ENCODE measurements at regions not wholly inside any gene's neighbourhood (a gene's known extent, or its start where the extent isn't known, plus 50 kb on each side); places are given as distances from the start of the nearest gene placed in this dataset.

DNA sequence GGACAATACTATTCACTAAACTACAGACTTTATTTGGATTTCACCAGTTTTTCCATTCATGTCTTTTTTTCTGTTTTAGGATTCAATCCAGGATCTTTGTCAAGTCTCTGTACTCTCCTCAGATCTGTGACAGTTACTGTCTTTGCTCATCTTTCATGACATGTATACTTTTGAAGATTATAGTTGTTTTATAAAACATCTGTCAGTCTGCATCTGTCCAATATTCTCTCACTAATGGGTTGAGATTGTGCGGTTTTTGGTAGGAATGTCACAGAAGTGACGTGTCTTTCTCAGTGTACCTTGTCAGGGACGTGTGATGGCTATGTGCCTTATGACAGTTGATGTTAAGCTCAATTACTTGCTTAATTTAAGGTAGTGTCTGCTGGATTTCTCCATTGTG is 124.9 kb upstream of the TPK1 start:
- FAIRE-seq (no peak), ATAC-seq (no peak), DNase-seq (ENCODE audit: low read depth, low spot score) (no peak)
- CTCF ChIA-PET, result no interaction called here
- H3K4me3 ChIP-seq, result no peak overlapping the region
- WGBS (ENCODE audit: insufficient coverage, insufficient replicate concordance, low lambda C conversion rate, missing lambda C conversion rate), result 29% methylated on average over 3 of the region's 3 CpGs
- RAD21 ChIA-PET (ENCODE audit: unreplicated experiment), result no interaction called here
- intact Hi-C loops (cut with micrococcal nuclease; ENCODE audit: unreplicated experiment) (no loop called here), in situ Hi-C loops (cut with MboI) (no loop called here)
- no peak overlapping the region for H3K4me2 ChIP-seq (ENCODE audit: control insufficient read depth, insufficient read depth)
- no peaks in the 10 kb centered on the region for H3K4me1 ChIP-seq (ENCODE audit: control insufficient read depth, insufficient read depth, low read length)
- no peak overlapping the region for H3K27ac ChIP-seq (ENCODE audit: control insufficient read depth, insufficient read depth)
- no peak for TF ChIP-seq RCOR1 (conservative IDR thresholded peaks at IDR 0.05; ENCODE audit: low read depth, low read length)
- TF ChIP-seq NRF1 (conservative IDR thresholded peaks at IDR 0.05; ENCODE audit: low read depth, low read length), result no peak
- TF ChIP-seq ZNF384 (IDR thresholded peaks at IDR 0.05; ENCODE audit: borderline replicate concordance, low read depth, low read length), result no peak
- no peak for TF ChIP-seq POU2F2 (IDR thresholded peaks at IDR 0.05; ENCODE audit: borderline replicate concordance, low read depth, low read length)
- TF ChIP-seq SUPT20H (IDR thresholded peaks at IDR 0.05; ENCODE audit: borderline replicate concordance, control insufficient read depth, low read depth, low read length), result no peak
- no peak for TF ChIP-seq EP300 (IDR thresholded peaks at IDR 0.05; ENCODE audit: borderline replicate concordance in 1 of 2, control insufficient read depth in 1 of 2, low read depth in 2 of 2, low read length in 2 of 2)
- TF ChIP-seq IRF5 (IDR thresholded peaks at IDR 0.05; ENCODE audit: borderline replicate concordance), result no peak
- no peak for TF ChIP-seq RFX5 (IDR thresholded peaks at IDR 0.05; ENCODE audit: low read depth, low read length)
- no peak for TF ChIP-seq HDAC2 (IDR thresholded peaks at IDR 0.05)
- no peak for TF ChIP-seq FOXM1 (IDR thresholded peaks at IDR 0.05; ENCODE audit: low read depth, low read length)
- TF ChIP-seq, protein P1, sequence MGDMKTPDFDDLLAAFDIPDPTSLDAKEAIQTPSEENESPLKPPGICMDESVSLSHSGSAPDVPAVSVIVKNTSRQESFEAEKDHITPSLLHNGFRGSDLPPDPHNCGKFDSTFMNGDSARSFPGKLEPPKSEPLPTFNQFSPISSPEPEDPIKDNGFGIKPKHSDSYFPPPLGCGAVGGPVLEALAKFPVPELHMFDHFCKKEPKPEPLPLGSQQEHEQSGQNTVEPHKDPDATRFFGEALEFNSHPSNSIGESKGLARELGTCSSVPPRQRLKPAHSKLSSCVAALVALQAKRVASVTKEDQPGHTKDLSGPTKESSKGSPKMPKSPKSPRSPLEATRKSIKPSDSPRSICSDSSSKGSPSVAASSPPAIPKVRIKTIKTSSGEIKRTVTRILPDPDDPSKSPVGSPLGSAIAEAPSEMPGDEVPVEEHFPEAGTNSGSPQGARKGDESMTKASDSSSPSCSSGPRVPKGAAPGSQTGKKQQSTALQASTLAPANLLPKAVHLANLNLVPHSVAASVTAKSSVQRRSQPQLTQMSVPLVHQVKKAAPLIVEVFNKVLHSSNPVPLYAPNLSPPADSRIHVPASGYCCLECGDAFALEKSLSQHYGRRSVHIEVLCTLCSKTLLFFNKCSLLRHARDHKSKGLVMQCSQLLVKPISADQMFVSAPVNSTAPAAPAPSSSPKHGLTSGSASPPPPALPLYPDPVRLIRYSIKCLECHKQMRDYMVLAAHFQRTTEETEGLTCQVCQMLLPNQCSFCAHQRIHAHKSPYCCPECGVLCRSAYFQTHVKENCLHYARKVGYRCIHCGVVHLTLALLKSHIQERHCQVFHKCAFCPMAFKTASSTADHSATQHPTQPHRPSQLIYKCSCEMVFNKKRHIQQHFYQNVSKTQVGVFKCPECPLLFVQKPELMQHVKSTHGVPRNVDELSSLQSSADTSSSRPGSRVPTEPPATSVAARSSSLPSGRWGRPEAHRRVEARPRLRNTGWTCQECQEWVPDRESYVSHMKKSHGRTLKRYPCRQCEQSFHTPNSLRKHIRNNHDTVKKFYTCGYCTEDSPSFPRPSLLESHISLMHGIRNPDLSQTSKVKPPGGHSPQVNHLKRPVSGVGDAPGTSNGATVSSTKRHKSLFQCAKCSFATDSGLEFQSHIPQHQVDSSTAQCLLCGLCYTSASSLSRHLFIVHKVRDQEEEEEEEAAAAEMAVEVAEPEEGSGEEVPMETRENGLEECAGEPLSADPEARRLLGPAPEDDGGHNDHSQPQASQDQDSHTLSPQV (IDR thresholded peaks at IDR 0.05), result no peak
- no peak for TF ChIP-seq NFXL1 (IDR thresholded peaks at IDR 0.05; ENCODE audit: borderline replicate concordance)
- TF ChIP-seq ASH2L (IDR thresholded peaks at IDR 0.05; ENCODE audit: borderline replicate concordance, low read depth), result no peak
- POLR2A ChIA-PET, result no interaction called here
- H3K9me3 ChIP-seq (replicated peaks; ENCODE audit: control insufficient read depth, insufficient read depth, low read length), result no peaks in the 10 kb centered on the region
- BruUV-seq (replicated peaks), result no TSS peak
- no peaks in the 10 kb centered on the region for H3K79me2 ChIP-seq (ENCODE audit: control insufficient read depth, insufficient read depth, low read length)
- no peak overlapping the region for H2AFZ ChIP-seq (ENCODE audit: control insufficient read depth, low read depth, low read length)
- H4K20me1 ChIP-seq (ENCODE audit: control insufficient read depth, insufficient read depth), result no peaks in the 10 kb centered on the region
- no peaks in the 10 kb centered on the region for H3K27me3 ChIP-seq (replicated peaks in 1 of 2; ENCODE audit: control insufficient read depth in 2 of 2, insufficient read depth in 2 of 2, low read length in 1 of 2)
- no peak overlapping the region for H3K9ac ChIP-seq (ENCODE audit: control insufficient read depth, insufficient read depth, low read length)
- H3K36me3 ChIP-seq (ENCODE audit: control insufficient read depth in 2 of 2, insufficient read depth in 2 of 2, low read length in 1 of 2), result no peaks in the 10 kb centered on the region
- SMC1A ChIA-PET (ENCODE audit: uncharacterized antibody, unreplicated experiment), result no interaction called here
